ENCODE measurements at regions not wholly inside any gene's neighbourhood (a gene's known extent, or its start where the extent isn't known, plus 50 kb on each side); places are given as distances from the start of the nearest gene placed in this dataset.

DNA sequence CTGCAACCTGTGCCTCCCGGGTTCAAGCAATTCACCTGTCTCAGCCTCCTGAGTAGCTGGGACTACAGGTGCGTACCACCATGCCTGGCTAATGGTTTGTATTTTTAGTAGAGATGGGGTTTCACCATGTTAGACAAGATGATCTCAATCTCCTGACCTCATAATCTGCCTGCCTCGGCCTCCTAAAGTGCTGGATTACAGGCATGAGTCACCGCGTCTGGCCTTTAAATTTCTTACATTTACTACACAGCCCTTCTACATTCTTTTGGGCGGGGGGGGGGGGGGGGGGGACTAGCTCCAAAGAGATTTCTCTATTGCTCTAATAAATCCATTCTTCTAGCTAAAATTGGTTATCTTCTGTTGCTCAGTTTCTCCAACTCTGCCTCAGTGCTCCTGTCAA is 964.9 kb upstream of the ACVR2A start:
- TF ChIP-seq CTCF (conservative IDR thresholded peaks at IDR 0.05; ENCODE audit: low read depth, low read length): no peak
- TF ChIP-seq EZH2 (IDR thresholded peaks at IDR 0.05; ENCODE audit: borderline replicate concordance, low read depth, low read length, poor library complexity, severe bottlenecking): no peak
